Activated effector memory CD4-positive, alpha-beta T cell treated with anti-CD3 and anti-CD28 coated beads, Interleukin-2, amount 50 U/mL, for 16 hours (primary cell): ENCODE measurements at regions not wholly inside any gene's neighbourhood (a gene's known extent, or its start where the extent isn't known, plus 50 kb on each side); places are given as distances from the start of the nearest gene placed in this dataset.
"Not testable (repeated sequence)": the region's sequence is repeated elsewhere in the genome, so short reads cannot be mapped to it uniquely, and the experiment has no call there.

ENCODE experiments used
- DNase-seq: peaks from one replicate; pipeline ENCODE4 v3.0.0-alpha.2; 2020

GRCh38 chr5:99035942-99036341, 107.1 kb upstream of the CHD1 start:
- no peak for DNase-seq

- DNase-seq, result no peak
Observed at GRCh38 chr5:99034336-99034735, 105.5 kb upstream of the CHD1 start.

GRCh38 chr5:99033014-99033900, 104.5 kb upstream of the CHD1 start:
- no peak for DNase-seq

GRCh38 chr5:99032234-99033013, 103.6 kb upstream of the CHD1 start:
- DNase-seq, result no peak

- no peak for DNase-seq
Observed at GRCh38 chr5:99030906-99031440, 102.2 kb upstream of the CHD1 start.

- DNase-seq, result no peak
Observed at GRCh38 chr5:99029172-99029571, 100.4 kb upstream of the CHD1 start.

- DNase-seq, result not testable (repeated sequence)
Observed at GRCh38 chr5:99028170-99028569, 99.4 kb upstream of the CHD1 start.

GRCh38 chr5:99025298-99026045, 96.7 kb upstream of the CHD1 start:
- no peak for DNase-seq

GRCh38 chr5:99023330-99023729, 94.5 kb upstream of the CHD1 start:
- no peak for DNase-seq

GRCh38 chr5:99022250-99022649, 93.4 kb upstream of the CHD1 start:
- DNase-seq, result no peak

GRCh38 chr5:99020698-99021048, 91.9 kb upstream of the CHD1 start:
- no peak for DNase-seq

GRCh38 chr5:99019812-99020697, 91.2 kb upstream of the CHD1 start:
- DNase-seq, result no peak

- DNase-seq, result no peak
Observed at GRCh38 chr5:99019254-99019653, 90.4 kb upstream of the CHD1 start.

- DNase-seq, result no peak
Observed at GRCh38 chr5:99010294-99010693, 81.5 kb upstream of the CHD1 start.

- not testable (repeated sequence) for DNase-seq
Observed at GRCh38 chr5:99008009-99008408, 79.2 kb upstream of the CHD1 start.

- no peak for DNase-seq
Observed at GRCh38 chr5:99005506-99005905, 76.7 kb upstream of the CHD1 start.

GRCh38 chr5:99004960-99005359, 76.2 kb upstream of the CHD1 start:
- DNase-seq, result no peak

- no peak for DNase-seq
Observed at GRCh38 chr5:99000876-99001275, 72.1 kb upstream of the CHD1 start.

GRCh38 chr5:99000221-99000620, 71.4 kb upstream of the CHD1 start:
- DNase-seq, result no peak

GRCh38 chr5:98999631-99000030, 70.8 kb upstream of the CHD1 start:
- no peak for DNase-seq

GRCh38 chr5:98997000-98997399, 68.2 kb upstream of the CHD1 start:
- DNase-seq, result no peak

GRCh38 chr5:98994611-98995010, 65.8 kb upstream of the CHD1 start:
- DNase-seq, result no peak
